H54 (cell line): ENCODE measurements at regions not wholly inside any gene's neighbourhood (a gene's known extent, or its start where the extent isn't known, plus 50 kb on each side); places are given as distances from the start of the nearest gene placed in this dataset.

ENCODE experiments used
- DNase-seq: peaks from one replicate; pipeline ENCODE4 v3.0.0; 2011; ENCODE audit warnings: low spot score, mixed read lengths; ENCODE audit not compliant: insufficient read length
- FAIRE-seq: peaks from 3 replicates; lab custom pipeline; 2011; peaks lifted over from hg19 to GRCh38; lab: Jason Lieb, UNC
- POLR2A ChIP-seq: IDR thresholded peaks from 2 replicates; pipeline ENCODE4 v1.6.1; 2011; ENCODE audit warnings: low read depth, mild to moderate bottlenecking, low read length

- DNase-seq (no peak), FAIRE-seq (no peak)
- TF ChIP-seq POLR2A: no peak
Measured at GRCh38 chr1:36654586-36654985, 171.9 kb upstream of the CSF3R start.

- TF ChIP-seq POLR2A: no peak
- FAIRE-seq (no peak), DNase-seq (no peak)
Measured at GRCh38 chr1:36653850-36654249, 171.1 kb upstream of the CSF3R start.

- no peak for TF ChIP-seq POLR2A
- DNase-seq: no peak
- FAIRE-seq: no peak
Measured at GRCh38 chr1:36652586-36652985, 169.9 kb upstream of the CSF3R start.

GRCh38 chr1:36652011-36652410, 169.3 kb upstream of the CSF3R start:
- TF ChIP-seq POLR2A: no peak
- no peak for FAIRE-seq

GRCh38 chr1:36651176-36651910, 168.6 kb upstream of the CSF3R start:
- DNase-seq (no peak), FAIRE-seq (no peak)
- no peak for TF ChIP-seq POLR2A

More at GRCh38 chr1:36652011-36652410, 169.3 kb upstream of the CSF3R start:
- no peak for DNase-seq

- FAIRE-seq: no peak
Measured at GRCh38 chr1:36650200-36651065, 167.7 kb upstream of the CSF3R start.

GRCh38 chr1:36645867-36646266, 163.2 kb upstream of the CSF3R start:
- no peak for TF ChIP-seq POLR2A
- FAIRE-seq (no peak), DNase-seq (no peak)

More at GRCh38 chr1:36650200-36651065, 167.7 kb upstream of the CSF3R start:
- TF ChIP-seq POLR2A: no peak
- DNase-seq: peak; percentile 65

GRCh38 chr1:36644556-36644955, 161.8 kb upstream of the CSF3R start:
- FAIRE-seq (no peak), DNase-seq (no peak)
- no peak for TF ChIP-seq POLR2A

- no peak for TF ChIP-seq POLR2A
- DNase-seq (no peak), FAIRE-seq (no peak)
Measured at GRCh38 chr1:36643371-36644270, 160.9 kb upstream of the CSF3R start.

GRCh38 chr1:36642802-36643201, 160.1 kb upstream of the CSF3R start:
- DNase-seq (no peak), FAIRE-seq (no peak)
- no peak for TF ChIP-seq POLR2A

- TF ChIP-seq POLR2A: no peak
- no peak for DNase-seq
- no peak for FAIRE-seq
Measured at GRCh38 chr1:36641776-36642175, 159.1 kb upstream of the CSF3R start.

GRCh38 chr1:36639461-36639860, 156.7 kb upstream of the CSF3R start:
- TF ChIP-seq POLR2A: no peak
- no peak for FAIRE-seq
- no peak for DNase-seq

- no peak for TF ChIP-seq POLR2A
- DNase-seq (peak; percentile 52), FAIRE-seq (no peak)
Measured at GRCh38 chr1:36638268-36638667, 155.6 kb upstream of the CSF3R start.
